GM12878 (cell line): ENCODE measurements at regions not wholly inside any gene's neighbourhood (a gene's known extent, or its start where the extent isn't known, plus 50 kb on each side); places are given as distances from the start of the nearest gene placed in this dataset.

Experiments
- ATAC-seq: fragments of 200-7000 bp; cut with Tn5 transposase; 3 replicates; pipeline ENCODE4 v1.9.1; 2020; ENCODE audit warnings: mild to moderate bottlenecking, moderate library complexity
- BruUV-seq: library from RNA; stranded (reverse); fragments of 400-500 nt; replicated peaks from 2 replicates; lab custom pipeline; 2021; lab: Mats Ljungman, UMichigan
- CTCF ChIA-PET: fragments of 300-600 bp; sonication (Branson Sonifier 250); formaldehyde crosslinking; extraction: SDS; loops from one replicate; lab custom pipeline; 2021; ENCODE audit warnings: inconsistent platforms; lab: Yijun Ruan, JAX
- POLR2A ChIA-PET: fragments of 350-600 bp; formaldehyde crosslinking; extraction: SDS; loops from one replicate; lab custom pipeline; 2021; ENCODE audit warnings: inconsistent platforms; lab: Charles Lee
- RAD21 ChIA-PET: fragments of 300-600 bp; sonication (Branson Sonifier 250); formaldehyde crosslinking; loops from one replicate; lab custom pipeline; 2023; ENCODE audit warnings: antibody characterized with exemption; ENCODE audit not compliant: unreplicated experiment; lab: Charles Lee
- SMC1A ChIA-PET: fragments of 300-600 bp; sonication (Branson Sonifier 250); formaldehyde crosslinking; loops from one replicate; lab custom pipeline; 2023; ENCODE audit not compliant: unreplicated experiment, uncharacterized antibody; lab: Charles Lee
- DNase-seq: peaks from one replicate; pipeline ENCODE4 v3.0.0-alpha.2; 2011; ENCODE audit warnings: low read depth, low spot score
- FAIRE-seq: peaks from 3 replicates; lab custom pipeline; 2011; peaks lifted over from hg19 to GRCh38; lab: Jason Lieb, UNC
- H2AFZ ChIP-seq: 2 replicates; pipeline ENCODE4 v1.6.0; 2011; ENCODE audit warnings: low read depth, low read length, control low read depth; ENCODE audit not compliant: control insufficient read depth
- H3K27ac ChIP-seq: 2 replicates; pipeline ENCODE4 v1.5.1; 2011; ENCODE audit warnings: control low read depth; ENCODE audit not compliant: control insufficient read depth, insufficient read depth
- H3K27me3 ChIP-seq, 2 experiments: replicated peaks in 1 of 2; 2 replicates each; pipeline versions ENCODE4 v1.6.0 to v1.6.1; 2011; ENCODE audit warnings: low read length in 1 of 2; ENCODE audit not compliant: control insufficient read depth in 2 of 2, insufficient read depth in 2 of 2
- H3K36me3 ChIP-seq, 2 experiments: 2 replicates each; pipeline ENCODE4 v1.5.1; 2011; ENCODE audit warnings: low read length in 1 of 2; ENCODE audit not compliant: control insufficient read depth in 2 of 2, insufficient read depth in 2 of 2
- H3K4me1 ChIP-seq: 2 replicates; pipeline ENCODE4 v1.6.1; 2011; ENCODE audit warnings: mild to moderate bottlenecking, low read length, moderate library complexity, mixed read lengths; ENCODE audit not compliant: control insufficient read depth, insufficient read depth
- H3K4me2 ChIP-seq: 2 replicates; pipeline ENCODE4 v1.6.0; 2011; ENCODE audit warnings: control low read depth; ENCODE audit not compliant: control insufficient read depth, insufficient read depth
- H3K4me3 ChIP-seq: fragments of 200-600 bp; sonication (generic); 2 replicates; pipeline ENCODE4 v1.5.1; 2016
- H3K79me2 ChIP-seq: 2 replicates; pipeline ENCODE4 v1.6.0; 2011; ENCODE audit warnings: low read length; ENCODE audit not compliant: control insufficient read depth, insufficient read depth
- H3K9ac ChIP-seq: 2 replicates; pipeline ENCODE4 v1.8.0; 2011; ENCODE audit warnings: low read length, control low read depth, mixed read lengths; ENCODE audit not compliant: control insufficient read depth, insufficient read depth
- H3K9me3 ChIP-seq: replicated peaks from 3 replicates; pipeline ENCODE4 v1.5.1; 2011; ENCODE audit warnings: mild to moderate bottlenecking, low read length; ENCODE audit not compliant: control insufficient read depth, insufficient read depth
- H4K20me1 ChIP-seq: 2 replicates; pipeline ENCODE4 v1.6.0; 2011; ENCODE audit not compliant: control insufficient read depth, insufficient read depth
- BMI1 ChIP-seq: fragments of 450-650 bp; IDR thresholded peaks from 2 replicates; pipeline ENCODE4 v1.6.1; 2016; ENCODE audit warnings: mild to moderate bottlenecking, moderate library complexity, borderline replicate concordance
- CEBPB ChIP-seq, 2 experiments: fragments of 150-350 bp in 1 of 2; IDR thresholded peaks; 2 replicates each; pipeline ENCODE4 v1.6.1; 2012 to 2014; ENCODE audit warnings: low read depth in 2 of 2, low read length in 2 of 2, borderline replicate concordance in 1 of 2, inconsistent platforms in 1 of 2
- IRF3 ChIP-seq: fragments of 450-650 bp; IDR thresholded peaks from 2 replicates; pipeline ENCODE4 v1.6.1; 2014; ENCODE audit warnings: mild to moderate bottlenecking
- MXI1 ChIP-seq: fragments of 150-350 bp; IDR thresholded peaks from 2 replicates; pipeline ENCODE4 v1.6.1; 2011; ENCODE audit warnings: low read depth, mild to moderate bottlenecking, inconsistent platforms, low read length, improper control_type of control experiment
- MYC ChIP-seq: IDR thresholded peaks from 2 replicates; pipeline ENCODE4 v1.6.1; 2011; ENCODE audit warnings: mild to moderate bottlenecking, low read length, moderate library complexity, inconsistent platforms; ENCODE audit not compliant: insufficient read depth, insufficient replicate concordance, insufficient read length, severe bottlenecking
- PBX3 ChIP-seq: IDR thresholded peaks from 2 replicates; pipeline ENCODE4 v1.6.1; 2011; ENCODE audit warnings: mild to moderate bottlenecking, low read depth, low read length, moderate library complexity; ENCODE audit not compliant: insufficient replicate concordance
- RFX5 ChIP-seq: IDR thresholded peaks from 2 replicates; pipeline ENCODE4 v1.6.1; 2011; ENCODE audit warnings: low read depth, low read length, improper control_type of control experiment
- SMC3 ChIP-seq: IDR thresholded peaks from 2 replicates; pipeline ENCODE4 v1.6.1; 2011; ENCODE audit warnings: low read length, improper control_type of control experiment, borderline replicate concordance
- TCF3 ChIP-seq: IDR thresholded peaks from 2 replicates; pipeline ENCODE4 v1.6.1; 2012; ENCODE audit warnings: low read depth, mild to moderate bottlenecking, low read length, borderline replicate concordance; ENCODE audit not compliant: insufficient read depth
- WGBS: methylation state at CpG from one replicate; pipeline ENCODE4 v1.1.6; 2016; ENCODE audit warnings: low lambda C conversion rate; ENCODE audit not compliant: insufficient replicate concordance, insufficient coverage; ENCODE audit errors: missing lambda C conversion rate; 5-methylcytosine and 5-hydroxymethylcytosine counted together
- in situ Hi-C: fragments of 300-500 bp; cut with MboI; formaldehyde crosslinking; loops from 9 replicates; pipeline ENCODE4 v1.14.3; 2018; ENCODE audit warnings: mixed read lengths
- intact Hi-C: fragments of 100-400 bp; cut with micrococcal nuclease; formaldehyde crosslinking; loops from one replicate; pipeline ENCODE4 v1.14.2; 2022; ENCODE audit not compliant: unreplicated experiment
- TF ChIP-seq, protein P1 (sequence below): fragments of 450-650 bp; IDR thresholded peaks from 2 replicates; pipeline ENCODE4 v1.6.1; 2018; ENCODE audit warnings: borderline replicate concordance, mild to moderate bottlenecking; ENCODE audit not compliant: partially characterized antibody

DNA sequence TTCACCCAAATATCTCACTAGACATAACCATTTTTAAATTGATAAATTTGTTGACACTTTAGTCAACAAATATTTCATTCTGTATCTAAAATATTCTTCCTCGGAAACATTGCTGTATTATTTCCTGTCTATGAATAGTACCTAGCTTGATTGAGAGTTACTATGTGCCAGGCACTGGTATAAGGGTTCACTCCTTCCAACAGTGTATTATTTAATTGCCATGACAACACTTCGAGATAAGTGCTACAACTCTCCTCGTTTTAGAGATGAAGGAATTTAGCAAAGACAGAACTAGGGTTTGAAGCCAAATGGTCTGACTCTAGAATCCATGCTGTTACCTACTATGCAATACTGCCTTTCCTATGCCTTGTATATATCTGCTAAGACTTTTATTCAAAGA is 287.2 kb downstream of the YTHDC2 start:
- 0% methylated on average over 3 of the region's 3 CpGs for whole genome bisulfite sequencing
- Histone ChIP-seq H3K4me3 (no peak overlapping the region), H4K20me1 (no peaks in the 10 kb centered on the region), H3K79me2 (no peaks in the 10 kb centered on the region), H3K9me3 (no peaks in the 10 kb centered on the region; the same call in 2 of the 3 replicates), H2AFZ (no peak overlapping the region), H3K27ac (no peak overlapping the region), H3K36me3 (no peaks in the 10 kb centered on the region), H3K4me2 (no peak overlapping the region), H3K9ac (no peak overlapping the region), H3K4me1 (no peaks in the 10 kb centered on the region), H3K27me3 (no peaks in the 10 kb centered on the region)
- ChIA-PET POLR2A (interaction anchor here (0.5 kb wide), 1 partner anchor 755 kb away, joined by 3 read pairs; no protein-coding TSS in a partner anchor), SMC1A (no interaction called here), RAD21 (no interaction called here), CTCF (interaction anchor here (1.1 kb wide), 1 partner anchor 123 kb away, joined by 3 read pairs; no protein-coding TSS in a partner anchor)
- FAIRE-seq (no peak), ATAC-seq (no peak), DNase-seq (no peak)
- intact Hi-C loops (no loop called here), in situ Hi-C loops (no loop called here)
- no TSS peak for BruUV-seq
- TF ChIP-seq RFX5: no peak

- POLR2A ChIA-PET: no interaction called here
- Histone ChIP-seq H3K79me2 (no peaks in the 10 kb centered on the region), H3K36me3 (no peaks in the 10 kb centered on the region), H3K4me3 (no peak overlapping the region), H2AFZ (no peak overlapping the region), H4K20me1 (no peaks in the 10 kb centered on the region), H3K27me3 (no peaks in the 10 kb centered on the region), H3K27ac (no peak overlapping the region), H3K9me3 (no peaks in the 10 kb centered on the region; the same call in 2 of the 3 replicates), H3K9ac (no peak overlapping the region), H3K4me2 (no peak overlapping the region), H3K4me1 (no peaks in the 10 kb centered on the region)
- intact Hi-C loops: no loop called here
- no peak for ATAC-seq
- no peak for FAIRE-seq
- BruUV-seq: no TSS peak
- in situ Hi-C loops: no loop called here
- SMC1A ChIA-PET: interaction anchor here (1.2 kb wide), 1 partner anchor 117 kb away, joined by 3 read pairs; no protein-coding TSS in a partner anchor
- RAD21 ChIA-PET: no interaction called here
- DNase-seq: no peak
- 68% methylated on average over 4 of the region's 4 CpGs for WGBS
- TF ChIP-seq MXI1: no peak
- no peak for TF ChIP-seq TCF3
- TF ChIP-seq CEBPB (IDR thresholded peaks at IDR 0.05; ENCODE audit: borderline replicate concordance in 1 of 2, low read depth in 2 of 2, low read length in 2 of 2): no peak
- TF ChIP-seq BMI1: no peak
- TF ChIP-seq SMC3: no peak
- TF ChIP-seq, protein P1, sequence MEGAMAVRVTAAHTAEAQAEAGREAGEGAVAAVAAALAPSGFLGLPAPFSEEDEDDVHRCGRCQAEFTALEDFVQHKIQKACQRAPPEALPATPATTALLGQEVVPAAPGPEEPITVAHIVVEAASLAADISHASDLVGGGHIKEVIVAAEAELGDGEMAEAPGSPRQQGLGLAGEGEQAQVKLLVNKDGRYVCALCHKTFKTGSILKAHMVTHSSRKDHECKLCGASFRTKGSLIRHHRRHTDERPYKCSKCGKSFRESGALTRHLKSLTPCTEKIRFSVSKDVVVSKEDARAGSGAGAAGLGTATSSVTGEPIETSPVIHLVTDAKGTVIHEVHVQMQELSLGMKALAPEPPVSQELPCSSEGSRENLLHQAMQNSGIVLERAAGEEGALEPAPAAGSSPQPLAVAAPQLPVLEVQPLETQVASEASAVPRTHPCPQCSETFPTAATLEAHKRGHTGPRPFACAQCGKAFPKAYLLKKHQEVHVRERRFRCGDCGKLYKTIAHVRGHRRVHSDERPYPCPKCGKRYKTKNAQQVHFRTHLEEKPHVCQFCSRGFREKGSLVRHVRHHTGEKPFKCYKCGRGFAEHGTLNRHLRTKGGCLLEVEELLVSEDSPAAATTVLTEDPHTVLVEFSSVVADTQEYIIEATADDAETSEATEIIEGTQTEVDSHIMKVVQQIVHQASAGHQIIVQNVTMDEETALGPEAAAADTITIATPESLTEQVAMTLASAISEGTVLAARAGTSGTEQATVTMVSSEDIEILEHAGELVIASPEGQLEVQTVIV: no peak
- no peak for TF ChIP-seq MYC
- TF ChIP-seq IRF3: no peak
- no peak for TF ChIP-seq PBX3
- CTCF ChIA-PET: interaction anchor here (0.7 kb wide), 1 partner anchor 125 kb away, joined by 3 read pairs; no protein-coding TSS in a partner anchor
Observed at GRCh38 chr5:113804264-113804663, 290.8 kb downstream of the YTHDC2 start.
